GM12875 (cell line): ENCODE measurements at regions not wholly inside any gene's neighbourhood (a gene's known extent, or its start where the extent isn't known, plus 50 kb on each side); places are given as distances from the start of the nearest gene placed in this dataset.
A peak's percentile ranks its signal among the peaks of the same experiment; 100 is the strongest.

Experiments
- H3K4me3 ChIP-seq: one replicate; pipeline ENCODE4 v1.5.1; 2011; ENCODE audit warnings: low read depth, low read length, control low read depth
- CTCF ChIP-seq: IDR thresholded peaks from 2 replicates; pipeline ENCODE4 v1.5.1; 2011; ENCODE audit warnings: low read depth, mild to moderate bottlenecking, control low read depth, inconsistent platforms, low read length, moderate library complexity, borderline replicate concordance; ENCODE audit not compliant: insufficient read depth

- TF ChIP-seq CTCF: peak; percentile 63
- no peak overlapping the region for H3K4me3 ChIP-seq
Observed at GRCh38 chr20:21571841-21572690, 58.2 kb upstream of the NKX2-2 start.

- TF ChIP-seq CTCF: no peak
- H3K4me3 ChIP-seq: no peak overlapping the region
Observed at GRCh38 chr20:21570285-21570992, 56.6 kb upstream of the NKX2-2 start.

GRCh38 chr20:21569586-21569985 lies 55.7 kb upstream of the NKX2-2 start:
- H3K4me3 ChIP-seq: no peak overlapping the region

GRCh38 chr20:21564127-21564773 lies 50.4 kb upstream of the NKX2-2 start:
- TF ChIP-seq CTCF: no peak
- H3K4me3 ChIP-seq: no peak overlapping the region

More at GRCh38 chr20:21569586-21569985, 55.7 kb upstream of the NKX2-2 start:
- no peak for TF ChIP-seq CTCF
